SKM-1 (cell line): ENCODE measurements at regions not wholly inside any gene's neighbourhood (a gene's known extent, or its start where the extent isn't known, plus 50 kb on each side); places are given as distances from the start of the nearest gene placed in this dataset.

Experiments used
- DNase-seq: peaks from one replicate; lab custom pipeline; 2025; ENCODE audit not compliant: unreplicated experiment; lab: John Stamatoyannopoulos, UW

GRCh38 chr21:18937337-18937736 is 533.8 kb upstream of the TMPRSS15 start:
- no peak for DNase-seq

GRCh38 chr21:18940791-18941190 is 537.2 kb upstream of the TMPRSS15 start:
- no peak for DNase-seq

- no peak for DNase-seq
These were observed 546.6 kb upstream of the TMPRSS15 start for GRCh38 chr21:18950045-18950740.

- peak; percentile 59 for DNase-seq
These were observed 547.9 kb upstream of the TMPRSS15 start for GRCh38 chr21:18951271-18952038.

GRCh38 chr21:18954441-18954844 is 550.9 kb upstream of the TMPRSS15 start:
- DNase-seq = no peak

- no peak for DNase-seq
These were observed 556.2 kb upstream of the TMPRSS15 start for GRCh38 chr21:18959817-18960216.

GRCh38 chr21:18960306-18960705 is 556.7 kb upstream of the TMPRSS15 start:
- DNase-seq = no peak

- DNase-seq = no peak
These were observed 566.8 kb upstream of the TMPRSS15 start for GRCh38 chr21:18970416-18970815.

- no peak for DNase-seq
These were observed 567.4 kb upstream of the TMPRSS15 start for GRCh38 chr21:18970941-18971340.

GRCh38 chr21:18985584-18985983 is 582.0 kb upstream of the TMPRSS15 start:
- DNase-seq = no peak

- no peak for DNase-seq
These were observed 582.6 kb upstream of the TMPRSS15 start for GRCh38 chr21:18986197-18986596.

- DNase-seq = no peak
These were observed 584.0 kb upstream of the TMPRSS15 start for GRCh38 chr21:18987520-18988026.

- DNase-seq = no peak
These were observed 586.4 kb upstream of the TMPRSS15 start for GRCh38 chr21:18989953-18990495.

- DNase-seq = no peak
These were observed 588.3 kb upstream of the TMPRSS15 start for GRCh38 chr21:18991846-18992245.

- DNase-seq = no peak
These were observed 606.7 kb upstream of the TMPRSS15 start for GRCh38 chr21:19010251-19010650.

- DNase-seq = no peak
These were observed 607.4 kb upstream of the TMPRSS15 start for GRCh38 chr21:19010996-19011395.

GRCh38 chr21:19011451-19011850 is 607.9 kb upstream of the TMPRSS15 start:
- no peak for DNase-seq

GRCh38 chr21:19013916-19014315 is 610.3 kb upstream of the TMPRSS15 start:
- no peak for DNase-seq

- no peak for DNase-seq
These were observed 614.9 kb upstream of the TMPRSS15 start for GRCh38 chr21:19018529-19018928.

GRCh38 chr21:19022978-19023377 is 619.4 kb upstream of the TMPRSS15 start:
- DNase-seq = no peak

GRCh38 chr21:19026911-19027310 is 623.3 kb upstream of the TMPRSS15 start:
- DNase-seq = no peak

GRCh38 chr21:19029816-19030215 is 626.2 kb upstream of the TMPRSS15 start:
- DNase-seq = no peak
